ENCODE measurements at regions not wholly inside any gene's neighbourhood (a gene's known extent, or its start where the extent isn't known, plus 50 kb on each side); places are given as distances from the start of the nearest gene placed in this dataset.
A peak's percentile ranks its signal among the peaks of the same experiment; 100 is the strongest.

DNA sequence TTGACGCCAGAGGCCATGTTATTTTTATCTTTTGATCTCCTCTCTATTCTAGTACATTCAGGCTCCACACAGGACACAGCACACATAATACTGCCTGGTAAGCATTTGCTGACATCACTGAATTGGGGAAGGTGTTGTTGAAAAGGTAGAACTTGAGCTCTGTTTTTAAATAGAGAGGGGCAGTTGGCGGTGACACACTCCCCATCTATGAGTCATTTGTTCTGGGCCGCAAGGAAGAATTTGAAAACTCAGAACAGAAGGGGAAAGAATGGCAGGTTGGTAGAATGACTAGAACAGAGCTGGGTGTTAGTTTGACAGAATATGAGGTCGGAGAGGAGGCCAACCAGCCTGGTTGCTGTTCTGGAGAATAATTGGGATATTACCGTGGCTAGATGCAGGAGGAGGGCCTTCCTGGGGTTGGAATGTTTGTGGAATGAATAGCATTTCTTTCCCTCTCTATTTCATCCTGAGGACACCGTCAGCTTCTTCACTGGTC lies 52.1 kb upstream of the ERRFI1 start:
- DNase-seq: peak; percentile 89

- DNase-seq: no peak
These were observed 51.5 kb upstream of the ERRFI1 start for GRCh38 chr1:8077602-8078001.

DNA sequence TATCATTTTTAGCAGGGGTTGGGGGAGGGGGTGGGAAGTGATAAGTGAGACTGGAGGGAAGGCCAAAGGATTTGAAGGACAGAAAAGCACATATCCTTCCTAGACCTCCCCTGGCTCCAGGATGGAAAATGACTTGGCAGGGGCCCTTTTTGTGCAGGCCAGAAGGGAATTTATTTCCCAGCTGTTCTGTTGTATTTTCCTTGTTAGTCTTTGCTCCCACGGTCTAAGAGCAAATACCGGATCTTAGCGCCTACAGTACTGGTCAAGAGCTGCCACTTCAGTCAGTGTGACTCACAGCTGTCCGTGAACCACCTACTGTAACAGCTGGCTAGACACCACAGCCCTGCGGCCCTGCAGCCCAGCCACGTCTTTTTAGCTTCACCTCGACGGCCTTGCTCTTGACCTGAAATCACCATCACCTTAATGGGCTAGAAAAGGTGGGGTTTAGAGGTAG lies 51.0 kb upstream of the ERRFI1 start:
- peak; percentile 77 for DNase-seq

DNA sequence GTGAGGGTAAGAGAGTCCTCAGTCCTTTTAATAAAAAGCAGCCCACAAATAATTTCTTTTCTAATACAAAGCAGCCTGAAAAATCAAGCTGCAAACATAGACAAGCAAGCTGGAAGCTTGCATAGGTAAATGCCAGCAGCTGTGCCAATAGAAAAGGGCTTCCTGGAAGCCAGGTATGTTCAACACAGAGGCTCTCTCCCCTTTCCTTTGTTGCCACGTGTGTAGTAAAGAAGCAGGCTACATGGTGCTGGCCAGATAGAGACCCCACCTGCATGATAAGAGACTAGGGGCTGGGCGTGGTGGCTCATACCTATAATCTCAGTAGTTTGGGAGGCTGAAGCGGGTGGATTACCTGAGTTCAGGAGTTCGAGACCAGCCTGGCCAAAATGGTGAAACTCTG lies 50.1 kb upstream of the ERRFI1 start:
- DNase-seq: no peak

Measured in fibroblast of skin of right biceps (primary cell).